ENCODE measurements at regions not wholly inside any gene's neighbourhood (a gene's known extent, or its start where the extent isn't known, plus 50 kb on each side); places are given as distances from the start of the nearest gene placed in this dataset.

DNA sequence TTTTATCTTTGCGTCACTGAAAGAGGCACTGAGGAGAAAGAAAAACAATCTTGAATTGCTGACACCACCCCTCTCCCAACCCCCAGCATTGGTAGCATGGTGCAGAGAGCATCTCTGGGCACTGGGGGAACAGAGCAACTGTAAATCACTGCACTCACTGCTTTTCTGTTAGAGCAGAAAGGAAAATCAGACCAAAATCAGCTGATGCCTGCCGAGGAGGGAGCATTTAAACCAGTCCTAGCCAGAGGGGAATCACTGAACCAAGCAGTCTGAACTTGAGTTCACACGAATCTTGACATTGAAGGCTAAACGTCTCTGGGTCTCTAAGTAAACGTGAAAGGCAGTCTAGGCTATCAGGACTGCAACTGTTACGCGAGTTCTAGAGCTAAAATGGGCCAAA is 205.8 kb downstream of the SPANXN4 start:
- Histone ChIP-seq H2BK15ac (ENCODE audit: low read length) (no peak overlapping the region), H3K18ac (ENCODE audit: extremely low read depth, low read length) (no peak overlapping the region), H3K79me1 (ENCODE audit: low read depth, low read length) (no peaks in the 10 kb centered on the region), H2BK20ac (ENCODE audit: low read length) (no peak overlapping the region), H3K23ac (ENCODE audit: insufficient read length) (no peak overlapping the region), H3K4me3 (ENCODE audit: extremely low read depth in 1 of 4, insufficient read depth in 2 of 4, low read depth in 3 of 4, low read length in 4 of 4) (no peak overlapping the region), H3K9ac (replicated peaks in 1 of 4; ENCODE audit: extremely low read depth in 1 of 4, low read depth in 3 of 4, low read length in 3 of 4) (no peak overlapping the region), H2AFZ (ENCODE audit: low read length) (no peak overlapping the region), H3K4me1 (replicated peaks in 1 of 4; ENCODE audit: control insufficient read depth in 3 of 4, insufficient read depth in 4 of 4, low read length in 3 of 4) (no peaks in the 10 kb centered on the region), H4K5ac (ENCODE audit: insufficient read length, low read depth, low read length) (no peak overlapping the region), H3K14ac (ENCODE audit: insufficient read length) (no peak overlapping the region), H3K27ac (ENCODE audit: low read depth, low read length) (no peak overlapping the region), H3K27me3 (replicated peaks in 1 of 4; ENCODE audit: control insufficient read depth in 3 of 4, extremely low read depth in 1 of 4, insufficient read depth in 3 of 4, low read length in 3 of 4) (no peaks in the 10 kb centered on the region), H3K56ac (replicated peaks; ENCODE audit: insufficient read length, low read depth, low read length) (no peak overlapping the region), H4K91ac (replicated peaks; ENCODE audit: insufficient read length, low read length) (no peak overlapping the region), H3K4me2 (ENCODE audit: insufficient read depth in 1 of 2, low read depth in 2 of 2, low read length in 2 of 2) (no peak overlapping the region), H2BK12ac (ENCODE audit: low read depth, low read length) (no peak overlapping the region), H2BK5ac (ENCODE audit: low read depth, low read length) (no peak overlapping the region), H2BK120ac (replicated peaks; ENCODE audit: low read depth, low read length) (no peak overlapping the region), H4K20me1 (replicated peaks in 1 of 2; ENCODE audit: control insufficient read depth in 1 of 2, insufficient read depth in 2 of 2, low read length in 2 of 2) (no peaks in the 10 kb centered on the region), H2AK5ac (ENCODE audit: low read depth, low read length) (no peak overlapping the region), H3K79me2 (ENCODE audit: control insufficient read depth in 1 of 2, insufficient read depth in 2 of 2, low read length in 2 of 2) (no peaks in the 10 kb centered on the region), H3K9me3 (ENCODE audit: insufficient read depth in 2 of 2, low read depth in 1 of 2, low read length in 1 of 2) (no peaks in the 10 kb centered on the region), H3K23me2 (ENCODE audit: low read depth, low read length) (no peaks in the 10 kb centered on the region), H4K8ac (ENCODE audit: extremely low read depth, insufficient read depth, low read length) (no peak overlapping the region), H3K4ac (replicated peaks; ENCODE audit: insufficient read length, low read depth, low read length) (no peak overlapping the region), H3K36me3 (ENCODE audit: control insufficient read depth in 2 of 4, insufficient read depth in 4 of 4, low read length in 3 of 4) (no peaks in the 10 kb centered on the region)
- POLR2A ChIA-PET (ENCODE audit: partially characterized antibody): no interaction called here
- peak; percentile 19 for FAIRE-seq
- no peak for DNase-seq (ENCODE audit: low read depth in 1 of 2, low spot score in 2 of 2)
- no peak for TF ChIP-seq KDM4A (IDR thresholded peaks at IDR 0.05; ENCODE audit: low read depth, low read length, severe bottlenecking)
- TF ChIP-seq KDM5A (IDR thresholded peaks at IDR 0.05; ENCODE audit: low read length): no peak
- TF ChIP-seq, protein P1, sequence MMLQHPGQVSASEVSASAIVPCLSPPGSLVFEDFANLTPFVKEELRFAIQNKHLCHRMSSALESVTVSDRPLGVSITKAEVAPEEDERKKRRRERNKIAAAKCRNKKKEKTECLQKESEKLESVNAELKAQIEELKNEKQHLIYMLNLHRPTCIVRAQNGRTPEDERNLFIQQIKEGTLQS (IDR thresholded peaks at IDR 0.05; ENCODE audit: insufficient read depth, low read depth, low read length): no peak
- no peak for TF ChIP-seq CHD2 (IDR thresholded peaks at IDR 0.05; ENCODE audit: low read length)
- 84% methylated on average over 7 of the region's 7 CpGs; no CpG with 5 or more reads in 1 of the 2 experiments for WGBS, 2 experiments (ENCODE audit: extremely low coverage in 1 of 2, insufficient coverage in 1 of 2, insufficient read length in 1 of 2, insufficient replicate concordance in 2 of 2, low coverage in 1 of 2, low lambda C conversion rate in 2 of 2, missing lambda C conversion rate in 1 of 2)
- CTCF ChIA-PET (ENCODE audit: partially characterized antibody): no interaction called here

All from H1 (cell line).